ENCODE measurements at regions not wholly inside any gene's neighbourhood (a gene's known extent, or its start where the extent isn't known, plus 50 kb on each side); places are given as distances from the start of the nearest gene placed in this dataset.
"Not testable (repeated sequence)": the region's sequence is repeated elsewhere in the genome, so short reads cannot be mapped to it uniquely, and the experiment has no call there.

GRCh38 chr6:4510317-4510716, 265.9 kb upstream of the CDYL start:
- no peak for DNase-seq (ENCODE audit: low read depth in 1 of 2, low spot score in 1 of 2)

GRCh38 chr6:4509506-4509905, 266.7 kb upstream of the CDYL start:
- no peak for DNase-seq (ENCODE audit: low read depth in 1 of 2, low spot score in 1 of 2)

- no peak for DNase-seq (ENCODE audit: low read depth in 1 of 2, low spot score in 1 of 2)
Measured at GRCh38 chr6:4506792-4507191, 269.4 kb upstream of the CDYL start.

GRCh38 chr6:4506223-4506622, 270.0 kb upstream of the CDYL start:
- no peak for DNase-seq (ENCODE audit: low read depth in 1 of 2, low spot score in 1 of 2)

GRCh38 chr6:4504700-4505099, 271.5 kb upstream of the CDYL start:
- no peak for DNase-seq (ENCODE audit: low read depth in 1 of 2, low spot score in 1 of 2)

GRCh38 chr6:4503700-4504099, 272.5 kb upstream of the CDYL start:
- no peak for DNase-seq (ENCODE audit: low read depth in 1 of 2, low spot score in 1 of 2)

- no peak for DNase-seq (ENCODE audit: low read depth in 1 of 2, low spot score in 1 of 2)
Measured at GRCh38 chr6:4496284-4496683, 279.9 kb upstream of the CDYL start.

- DNase-seq (ENCODE audit: low read depth in 1 of 2, low spot score in 1 of 2), result no peak
Measured at GRCh38 chr6:4491501-4492260, 284.5 kb upstream of the CDYL start.

- no peak for DNase-seq (ENCODE audit: low read depth in 1 of 2, low spot score in 1 of 2)
Measured at GRCh38 chr6:4489538-4489937, 286.7 kb upstream of the CDYL start.

- no peak for DNase-seq (ENCODE audit: low read depth in 1 of 2, low spot score in 1 of 2)
Measured at GRCh38 chr6:4488389-4488788, 287.8 kb upstream of the CDYL start.

GRCh38 chr6:4487538-4487937, 288.7 kb upstream of the CDYL start:
- no peak for DNase-seq (ENCODE audit: low read depth in 1 of 2, low spot score in 1 of 2)

- DNase-seq (ENCODE audit: low read depth in 1 of 2, low spot score in 1 of 2), result no peak
Measured at GRCh38 chr6:4486568-4487315, 289.5 kb upstream of the CDYL start.

- DNase-seq (ENCODE audit: low read depth in 1 of 2, low spot score in 1 of 2), result no peak
Measured at GRCh38 chr6:4485735-4486134, 290.5 kb upstream of the CDYL start.

GRCh38 chr6:4482461-4482860, 293.7 kb upstream of the CDYL start:
- no peak for DNase-seq (ENCODE audit: low read depth in 1 of 2, low spot score in 1 of 2)

- DNase-seq (ENCODE audit: low read depth in 1 of 2, low spot score in 1 of 2), result no peak
Measured at GRCh38 chr6:4480788-4481735, 295.1 kb upstream of the CDYL start.

GRCh38 chr6:4478098-4478497, 298.1 kb upstream of the CDYL start:
- DNase-seq (ENCODE audit: low read depth in 1 of 2, low spot score in 1 of 2), result no peak

GRCh38 chr6:4474810-4475209, 301.4 kb upstream of the CDYL start:
- DNase-seq (ENCODE audit: low read depth in 1 of 2, low spot score in 1 of 2), result no peak

GRCh38 chr6:4472969-4473642, 303.1 kb upstream of the CDYL start:
- no peak for DNase-seq (ENCODE audit: low read depth in 1 of 2, low spot score in 1 of 2)

GRCh38 chr6:4472222-4472621, 304.0 kb upstream of the CDYL start:
- no peak for DNase-seq (ENCODE audit: low read depth in 1 of 2, low spot score in 1 of 2)

GRCh38 chr6:4471515-4471914, 304.7 kb upstream of the CDYL start:
- not testable (repeated sequence) for DNase-seq (ENCODE audit: low read depth in 1 of 2, low spot score in 1 of 2)

GRCh38 chr6:4470698-4471210, 305.4 kb upstream of the CDYL start:
- no peak for DNase-seq (ENCODE audit: low read depth in 1 of 2, low spot score in 1 of 2)

Data from activated CD4-positive, alpha-beta T cell treated with anti-CD3 and anti-CD28 coated beads, Interleukin-2, amount 50 U/mL, for 24 hours (primary cell).